HG02938 (cell line): ENCODE measurements at regions not wholly inside any gene's neighbourhood (a gene's known extent, or its start where the extent isn't known, plus 50 kb on each side); places are given as distances from the start of the nearest gene placed in this dataset.

ENCODE experiments used
- ATAC-seq: cut with Tn5 transposase; IDR thresholded peaks from one replicate; pipeline ENCODE4 v1.9.1; 2021; ENCODE audit warnings: mild to moderate bottlenecking, moderate library complexity; ENCODE audit not compliant: unreplicated experiment

DNA sequence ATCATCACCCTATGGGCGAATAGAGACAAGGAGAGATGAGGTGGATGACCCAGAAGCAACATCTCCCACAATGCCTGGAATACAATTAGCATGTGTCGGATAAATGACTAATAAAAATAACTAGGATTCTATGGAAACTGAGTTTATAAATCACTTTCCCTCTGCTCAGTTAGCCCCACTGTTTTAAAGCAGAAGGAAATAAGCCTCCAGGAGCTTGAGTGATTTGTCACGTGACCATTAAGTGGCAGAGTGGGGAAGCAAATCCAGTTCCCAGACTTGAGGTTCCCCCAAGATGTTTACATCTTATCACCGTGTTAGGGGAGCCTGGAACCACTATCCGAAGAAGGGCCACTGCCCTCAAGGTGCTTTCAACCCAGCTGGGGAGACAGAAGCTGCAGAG lies 136.5 kb upstream of the CCND2 start:
- no peak for ATAC-seq

DNA sequence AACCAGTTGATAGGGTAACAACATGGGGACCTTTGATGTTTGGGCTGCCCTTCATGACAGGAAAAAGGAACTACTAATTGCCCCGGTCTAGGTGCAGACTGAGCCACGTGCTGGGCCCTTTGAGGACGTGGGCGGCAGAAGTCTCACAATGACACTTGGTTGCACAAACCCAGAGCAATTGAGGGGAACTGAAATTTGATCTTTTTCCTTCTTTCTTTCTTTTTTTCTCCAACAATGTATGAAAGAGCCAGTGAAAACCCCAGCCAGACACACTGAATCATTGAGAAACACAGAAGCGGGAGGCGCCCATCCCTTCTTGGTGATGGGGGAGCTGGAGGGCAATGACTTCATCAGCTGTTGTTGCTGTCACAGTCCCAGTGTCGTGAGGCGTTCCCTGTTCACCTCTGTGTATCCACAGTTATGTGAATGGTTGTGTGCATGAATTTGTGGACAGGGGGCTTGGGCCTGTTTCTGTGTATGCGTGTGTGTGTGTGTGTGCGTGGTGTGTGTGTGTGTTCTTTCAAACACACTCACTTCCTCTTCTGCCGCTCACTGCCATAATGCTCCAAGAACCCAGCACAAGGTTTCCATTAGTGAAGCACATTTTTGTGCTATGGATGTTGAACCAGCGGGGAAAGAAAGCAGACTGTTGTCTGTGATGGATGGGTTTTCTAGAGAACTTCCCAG lies 137.5 kb upstream of the CCND2 start:
- peak; percentile 70 for ATAC-seq

DNA sequence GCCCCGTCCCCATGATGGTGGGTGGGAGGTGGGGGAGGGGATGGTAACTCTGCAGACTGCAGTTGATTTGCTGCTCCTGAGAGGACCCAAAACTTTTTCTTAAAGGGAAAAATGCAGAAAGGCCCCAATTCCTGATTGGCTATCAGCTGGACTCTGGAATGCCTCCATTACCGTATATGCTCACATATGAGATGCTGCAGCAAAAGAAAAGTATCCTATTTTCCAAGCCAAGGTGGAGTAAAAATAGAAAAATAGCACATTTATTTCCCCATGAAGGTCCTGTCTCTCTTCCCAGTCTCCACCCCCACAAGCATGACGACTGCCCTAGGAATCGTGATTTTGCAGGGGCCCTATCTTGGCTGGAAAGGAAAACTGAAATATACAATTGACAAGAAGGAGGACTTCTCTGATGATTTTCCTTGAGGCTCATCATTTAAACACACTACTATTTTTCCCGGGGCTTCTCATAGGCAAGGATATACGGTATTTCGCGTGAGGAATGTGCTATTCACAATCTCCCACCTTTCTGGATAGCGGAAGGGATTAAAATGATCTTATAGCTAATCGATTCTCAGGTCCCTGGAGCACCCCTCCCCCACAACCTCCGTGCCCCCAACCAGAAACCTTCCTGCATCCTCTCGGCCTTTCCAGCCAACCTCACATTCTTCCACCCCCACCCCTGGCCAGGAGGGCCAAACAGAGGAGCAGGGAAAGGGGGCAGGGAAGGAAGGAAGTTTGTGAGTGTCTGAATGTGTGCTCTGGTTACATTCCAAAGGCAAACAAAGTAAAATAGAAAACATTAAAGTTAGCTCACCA lies 138.9 kb upstream of the CCND2 start:
- ATAC-seq: no peak

DNA sequence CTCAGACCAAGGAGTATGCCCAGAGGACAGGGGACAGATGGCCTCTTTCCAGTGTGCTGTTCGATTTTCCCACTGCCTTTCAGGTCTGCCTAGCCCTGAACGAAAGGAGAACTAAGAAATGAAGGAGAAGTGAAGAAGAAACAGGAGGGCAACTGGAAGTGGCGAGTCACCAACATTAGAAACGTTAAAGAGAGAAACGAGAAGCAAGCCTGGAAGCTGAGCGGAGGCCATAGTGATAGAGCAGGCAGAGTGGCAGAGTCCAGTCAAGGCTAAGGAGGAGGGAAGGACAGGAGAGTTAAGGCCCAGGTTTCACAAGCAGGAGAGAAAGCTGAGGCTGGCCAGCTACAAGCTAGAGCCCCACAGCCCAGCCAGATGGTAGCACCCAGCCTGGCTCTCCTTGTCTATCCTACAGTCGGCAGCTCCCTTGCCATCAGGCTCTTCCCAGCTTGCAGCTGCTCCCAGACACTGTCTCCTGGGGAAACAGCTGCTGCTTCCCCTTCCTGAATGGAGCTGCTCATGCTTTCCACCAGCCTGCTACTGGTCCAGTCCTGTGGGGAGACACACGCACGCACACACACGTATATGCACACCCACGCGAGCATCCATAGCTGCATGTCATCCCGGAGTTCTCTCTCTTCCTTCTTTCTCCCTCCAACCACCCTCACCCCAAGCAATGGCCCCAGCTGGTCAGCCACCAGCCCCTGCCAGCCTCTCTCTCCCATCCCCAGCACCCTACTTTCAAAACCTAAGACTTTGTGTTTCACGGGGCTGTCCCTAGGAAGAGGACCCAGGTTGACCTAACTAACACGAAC lies 139.7 kb upstream of the CCND2 start:
- ATAC-seq: no peak

DNA sequence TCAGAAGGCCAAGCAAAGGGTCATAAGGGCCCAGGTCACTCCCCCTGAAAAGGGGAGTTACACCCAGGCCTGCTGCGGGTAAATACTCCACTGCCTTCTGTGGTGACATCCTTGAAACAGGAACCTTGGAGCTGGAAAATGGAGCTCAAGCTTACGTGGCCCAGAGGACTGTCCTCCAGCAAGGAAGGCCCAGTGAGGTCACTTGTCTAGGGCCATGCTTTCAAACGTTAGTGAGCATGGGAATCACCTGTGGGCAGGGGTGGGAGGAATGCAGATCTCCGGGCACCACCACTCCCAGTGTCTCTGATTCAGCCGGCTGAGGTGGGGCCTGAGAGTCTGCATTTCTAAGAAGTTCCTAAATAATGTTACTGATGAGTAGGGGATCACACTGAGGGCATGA lies 140.5 kb upstream of the CCND2 start:
- ATAC-seq: no peak

DNA sequence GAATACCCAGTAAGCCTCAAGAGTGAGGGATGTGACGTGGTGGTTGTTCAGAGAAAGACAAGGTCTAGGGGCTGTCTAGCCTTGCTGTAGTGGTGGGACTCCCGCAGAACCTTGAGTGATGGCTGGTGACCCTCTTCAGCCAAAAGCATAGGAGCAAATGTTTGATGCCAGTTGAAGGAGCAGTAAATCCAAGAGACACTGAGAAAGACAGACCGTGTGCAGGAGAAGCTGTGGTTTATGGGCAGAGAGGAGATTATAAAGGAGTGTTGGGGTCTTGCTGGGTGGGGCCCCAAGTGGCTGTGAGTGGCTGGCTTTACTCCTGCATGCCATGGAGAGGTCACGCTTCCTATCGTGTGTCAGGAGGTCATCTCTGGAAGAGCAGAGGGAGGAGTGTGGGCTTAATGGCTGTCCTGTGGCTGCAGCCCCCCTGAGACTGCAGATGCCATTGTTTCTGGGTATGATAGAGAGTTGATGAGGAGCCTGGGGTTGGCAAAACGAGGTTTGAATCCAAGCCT lies 152.0 kb upstream of the CCND2 start:
- ATAC-seq: no peak

DNA sequence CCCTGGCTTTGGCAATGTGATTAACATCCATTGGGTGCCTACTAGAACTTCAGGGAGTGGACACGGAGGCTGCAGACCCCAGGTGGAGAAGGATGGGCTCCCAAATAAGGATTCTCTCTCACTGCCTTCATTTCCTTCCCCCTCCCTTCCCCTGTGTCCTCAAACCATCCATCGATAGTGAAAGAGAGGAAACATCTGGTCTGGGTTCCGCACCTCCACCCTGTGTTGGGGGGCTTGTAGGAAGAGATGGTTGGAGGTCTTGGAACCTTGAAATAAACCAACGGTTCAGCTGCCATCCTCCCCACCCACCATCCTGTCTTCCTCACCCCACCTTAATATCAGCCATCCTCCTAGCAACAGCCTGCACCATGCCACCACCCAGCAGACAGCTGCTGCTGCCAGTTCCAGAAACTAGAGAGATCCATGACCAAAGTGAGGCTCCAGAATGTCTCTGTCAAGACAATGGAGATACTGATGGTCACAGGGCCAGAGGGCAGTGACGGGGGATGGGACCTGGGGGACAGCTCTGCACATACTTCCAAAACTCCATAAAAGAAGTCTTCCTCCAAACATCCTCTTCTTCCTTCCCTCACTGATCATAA lies 153.1 kb upstream of the CCND2 start:
- no peak for ATAC-seq

DNA sequence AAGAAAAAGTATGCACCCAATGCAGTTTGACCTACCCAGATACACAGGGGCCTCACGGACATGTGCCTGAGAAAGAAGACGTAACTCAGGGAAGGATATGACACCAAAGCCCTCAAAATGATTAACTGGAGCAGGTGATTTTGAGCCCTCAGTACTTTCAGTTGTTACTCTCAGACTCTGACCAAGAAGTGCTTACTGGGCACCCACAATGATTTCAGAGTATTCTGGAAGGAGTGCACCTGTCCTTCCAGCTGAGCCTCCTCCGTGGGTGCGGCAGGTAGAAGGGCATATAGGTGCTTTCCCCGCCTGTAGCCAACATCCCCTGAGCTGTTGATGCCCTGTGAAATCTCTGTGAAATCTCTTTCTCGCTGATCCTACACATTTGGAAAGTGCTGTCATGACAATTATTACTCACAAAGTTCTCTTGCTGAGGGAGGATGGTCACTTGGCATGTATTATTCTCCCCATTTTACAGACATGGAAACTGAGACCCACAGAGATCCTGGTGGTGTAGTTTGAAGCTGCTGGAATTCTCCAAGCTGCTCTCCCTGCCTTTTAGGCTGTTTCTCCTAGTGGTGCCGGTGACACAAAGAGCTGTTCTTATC lies 154.3 kb upstream of the CCND2 start:
- peak; percentile 75 for ATAC-seq

DNA sequence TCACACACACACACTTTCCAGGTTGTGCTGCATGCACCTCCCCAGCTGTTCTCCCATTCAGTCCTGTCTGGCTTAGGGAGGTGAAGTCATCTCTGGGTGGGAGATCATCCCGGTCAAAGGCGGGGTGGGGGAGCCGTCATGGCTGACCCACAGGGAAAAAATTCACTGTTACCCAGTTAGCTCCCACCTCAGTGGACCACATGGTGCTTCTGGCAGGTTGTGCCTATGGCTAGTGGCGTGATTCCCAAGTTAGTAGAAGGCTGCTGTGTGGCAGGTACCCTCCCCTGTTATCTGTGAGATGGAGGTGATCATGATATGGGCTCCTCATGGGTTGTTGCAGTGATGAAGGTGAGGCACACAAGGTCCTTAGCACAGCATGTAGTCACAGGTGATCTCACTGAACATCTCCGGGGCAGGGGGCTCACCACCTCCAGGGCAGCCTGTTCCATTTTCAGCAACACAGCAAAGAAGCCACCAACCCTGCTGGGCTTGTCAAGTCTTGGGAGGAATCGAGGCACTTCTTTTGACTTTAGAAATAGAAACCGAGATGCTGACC lies 154.9 kb upstream of the CCND2 start:
- ATAC-seq: peak; percentile 5

DNA sequence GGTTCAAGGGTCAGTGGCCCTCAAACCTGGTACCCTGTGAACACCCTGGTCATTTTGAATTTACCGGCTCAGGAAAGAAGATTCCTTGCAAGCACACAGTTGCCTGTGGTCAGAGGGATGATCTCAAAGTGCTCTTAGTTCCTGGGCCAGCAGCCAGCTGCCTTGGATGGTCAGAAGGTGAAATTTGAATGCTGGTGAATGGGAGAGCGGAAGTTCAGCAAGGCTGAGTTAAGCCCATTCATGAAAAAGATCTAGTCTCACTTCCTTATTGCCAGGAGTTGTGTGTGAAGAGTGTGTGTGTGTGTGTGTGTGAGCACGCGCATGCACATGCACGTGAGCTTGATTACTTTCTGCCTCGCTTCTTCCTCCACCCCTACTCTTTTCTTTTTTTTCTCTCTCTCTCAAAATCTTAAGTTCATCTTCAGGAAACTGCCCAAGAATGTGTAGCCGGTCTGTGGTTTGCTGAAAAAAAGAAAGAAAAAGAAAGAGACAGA lies 155.5 kb upstream of the CCND2 start:
- ATAC-seq: peak; percentile 44

DNA sequence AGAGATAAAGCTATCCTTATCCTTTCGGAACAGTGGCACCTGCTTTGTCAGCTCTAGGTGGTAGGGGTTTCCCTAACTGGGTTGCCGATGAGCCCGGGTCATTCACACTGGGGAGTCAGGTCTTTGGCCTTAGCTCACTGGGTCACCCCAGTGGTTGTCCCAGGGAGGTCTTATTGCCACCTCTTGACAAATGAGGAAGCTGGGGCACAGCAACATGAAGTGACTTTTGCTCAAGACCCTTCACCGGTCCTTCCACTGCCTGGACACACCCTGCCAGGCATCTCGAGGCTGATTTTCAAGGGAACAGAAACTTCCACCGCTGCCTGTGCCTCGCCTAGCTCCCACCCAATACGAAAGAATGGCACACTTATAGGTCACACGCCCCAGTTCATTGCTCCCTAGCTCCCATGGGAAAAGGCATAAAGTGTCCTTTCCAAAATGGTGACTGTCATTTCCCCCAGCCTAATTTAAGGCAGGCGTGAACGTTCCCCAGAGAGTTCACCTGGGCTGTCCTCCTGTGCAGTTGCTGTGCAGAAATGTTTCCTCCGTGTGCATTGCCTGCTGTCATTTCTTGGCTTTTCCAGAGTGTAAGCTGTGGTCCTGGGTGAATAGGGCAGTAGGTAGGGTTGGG lies 156.1 kb upstream of the CCND2 start:
- no peak for ATAC-seq

DNA sequence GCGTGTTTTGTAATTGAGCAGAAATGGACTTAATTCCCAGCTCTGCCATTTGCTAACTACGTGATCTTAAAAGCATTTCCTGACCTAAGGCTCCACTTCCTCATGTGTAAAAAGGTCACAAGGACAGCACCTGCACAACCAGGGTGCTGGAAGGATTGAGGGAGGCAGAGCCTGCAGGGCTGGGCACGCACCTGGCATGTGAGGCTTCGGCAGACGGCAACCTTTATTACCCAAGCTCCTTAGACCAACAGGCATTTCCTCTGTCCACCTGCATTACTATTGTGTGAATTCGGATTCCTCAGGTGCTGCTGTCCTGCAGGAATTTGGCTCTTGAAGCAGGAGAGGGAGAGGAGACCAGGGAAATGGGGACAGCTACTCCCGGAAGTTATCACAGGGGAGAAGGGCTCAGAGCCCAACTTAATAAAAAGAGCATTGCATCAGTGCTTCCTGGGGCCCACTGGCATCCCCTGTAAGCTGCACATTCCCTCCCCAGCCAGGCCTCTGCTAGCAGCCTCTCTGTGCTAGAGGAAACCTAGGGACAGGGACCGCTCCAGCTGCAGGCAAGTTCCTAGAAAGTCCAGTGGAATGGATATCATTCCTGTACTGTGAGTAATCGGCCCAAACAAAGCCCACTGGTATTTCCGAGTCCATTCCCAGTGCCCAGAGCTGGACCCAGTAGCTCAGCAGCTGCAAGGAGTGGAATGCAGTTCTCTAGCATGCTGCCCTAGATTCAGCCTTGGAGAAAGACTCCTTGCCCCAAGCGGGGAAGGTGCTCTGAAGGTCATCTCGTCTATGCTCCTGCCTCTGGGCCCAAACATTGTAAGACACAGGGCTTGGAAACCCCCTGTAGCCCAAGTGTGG lies 157.1 kb upstream of the CCND2 start:
- no peak for ATAC-seq

DNA sequence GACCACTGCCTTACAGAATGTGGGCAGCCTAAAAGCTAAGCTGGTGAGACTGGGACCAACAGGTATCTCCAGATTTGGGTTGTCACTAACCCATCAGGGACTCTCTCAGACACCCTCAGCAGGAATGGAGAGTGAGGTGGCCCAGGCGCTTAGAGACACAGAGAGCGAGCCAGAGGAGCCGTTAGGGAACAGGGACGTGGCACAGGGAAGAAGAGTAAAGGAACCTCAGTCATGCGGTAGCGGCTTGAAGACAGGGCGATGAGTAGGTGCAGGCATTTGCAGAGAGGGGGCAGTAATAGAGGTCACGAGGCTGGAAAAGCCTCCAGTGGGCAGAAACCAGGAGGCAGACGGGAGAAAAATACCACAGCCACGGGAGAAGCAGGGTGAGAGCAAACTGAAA lies 158.0 kb upstream of the CCND2 start:
- ATAC-seq: no peak

DNA sequence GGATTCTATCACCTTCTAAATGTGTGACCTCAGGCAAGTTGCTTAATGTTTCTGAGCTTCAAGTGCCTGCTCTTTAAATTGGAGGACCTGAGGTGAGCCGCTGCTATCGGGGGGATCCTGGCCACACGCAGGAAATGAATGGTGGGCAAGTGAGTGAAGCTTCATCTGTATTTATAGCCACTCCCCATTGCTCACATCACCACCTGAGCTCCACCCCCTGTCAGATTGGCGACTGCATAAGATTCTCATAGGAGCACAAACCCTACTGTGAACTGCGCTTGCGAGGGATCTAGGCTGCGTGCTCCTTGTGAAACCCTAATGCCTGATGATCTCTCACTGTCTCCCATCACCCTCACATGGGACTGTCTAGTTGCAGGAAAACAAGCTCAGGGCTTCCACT lies 158.6 kb upstream of the CCND2 start:
- ATAC-seq: no peak

DNA sequence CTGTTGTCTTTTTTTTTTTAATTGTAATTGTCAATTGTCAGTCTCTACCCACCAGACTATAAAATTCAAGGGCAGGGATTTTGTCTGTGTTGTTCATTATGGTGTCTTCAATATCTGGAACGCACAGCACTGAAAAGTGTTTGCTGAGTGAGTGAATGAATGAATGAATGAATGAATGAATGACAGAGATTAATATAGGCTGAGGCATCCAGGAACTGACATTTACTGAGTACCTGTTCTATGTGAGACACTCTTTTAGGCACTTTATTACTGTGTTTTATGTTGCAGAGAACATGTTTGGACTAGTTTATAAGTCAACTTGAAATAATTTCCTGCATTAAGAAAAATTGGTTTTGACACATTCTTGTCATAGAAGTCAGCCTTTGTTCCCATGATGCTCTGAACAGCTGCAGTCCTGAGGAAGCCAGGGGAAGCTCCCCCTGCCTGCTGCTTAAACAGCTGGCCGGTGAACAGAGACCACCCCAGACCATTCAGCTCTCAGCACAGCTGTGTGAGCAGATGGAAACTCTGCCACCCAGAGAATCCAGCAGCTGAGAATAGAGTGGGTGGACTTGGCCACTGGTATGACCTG lies 160.7 kb upstream of the CCND2 start:
- no peak for ATAC-seq

DNA sequence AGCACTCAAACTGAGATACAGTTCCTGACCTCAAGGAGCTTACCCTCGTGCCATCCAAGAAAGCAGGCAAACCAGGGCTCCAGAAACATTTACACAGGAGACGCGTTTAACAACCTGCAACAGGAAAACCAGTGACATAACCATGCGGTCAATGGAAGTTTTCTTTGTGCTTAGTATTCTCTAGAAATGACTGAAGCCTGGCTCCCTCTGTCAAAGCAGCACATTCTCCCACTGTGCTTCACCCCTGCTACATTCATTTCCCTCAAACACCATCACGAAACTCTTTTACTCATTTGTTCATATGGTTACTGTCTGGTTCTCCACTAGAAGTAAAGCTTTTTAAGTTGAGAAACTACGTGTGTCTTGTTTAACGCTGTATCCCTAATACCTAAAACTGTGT lies 161.3 kb upstream of the CCND2 start:
- ATAC-seq: no peak

DNA sequence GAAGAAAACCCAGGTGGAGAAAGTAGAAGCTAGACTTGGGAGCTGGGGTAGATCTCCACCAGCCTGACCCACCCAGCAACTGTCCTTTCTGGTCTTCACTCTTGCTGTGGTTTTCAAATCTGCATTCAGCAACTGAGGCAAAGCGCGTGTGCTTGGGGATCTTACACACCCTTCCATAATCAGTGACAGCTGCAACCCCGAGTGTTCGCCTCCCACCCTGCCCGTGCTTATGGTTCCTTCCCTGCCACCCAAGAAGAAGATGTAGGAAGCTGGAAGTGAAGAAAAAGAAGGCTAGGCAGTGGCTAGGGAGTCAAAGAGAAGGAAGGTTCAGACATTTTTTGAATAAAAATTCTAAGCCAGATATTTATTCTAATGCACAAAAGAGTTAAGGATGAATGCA lies 162.6 kb upstream of the CCND2 start:
- ATAC-seq: no peak

DNA sequence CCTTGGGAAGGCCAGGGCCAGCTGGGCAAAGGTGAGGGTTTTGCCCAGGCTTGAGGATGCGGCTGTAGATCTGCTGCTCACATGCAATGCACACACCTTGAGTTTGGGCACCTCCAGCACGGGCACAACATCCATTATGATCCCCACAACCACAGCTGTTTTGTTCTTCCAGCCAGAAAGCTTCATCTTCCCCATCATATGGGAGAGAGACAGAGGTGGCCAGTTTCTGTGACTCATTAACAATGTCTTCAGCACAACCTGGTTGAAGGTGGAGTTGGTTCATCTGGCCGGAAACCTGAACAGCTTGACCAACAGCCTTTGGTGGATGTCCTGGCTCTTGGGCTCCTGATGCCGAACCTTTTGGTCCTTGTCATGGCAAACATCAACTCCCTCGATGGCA lies 163.7 kb upstream of the CCND2 start:
- no peak for ATAC-seq
